HCT116 (cell line): ENCODE measurements at regions not wholly inside any gene's neighbourhood (a gene's known extent, or its start where the extent isn't known, plus 50 kb on each side); places are given as distances from the start of the nearest gene placed in this dataset.

Experiments
- ATAC-seq: fragments of 200-7000 bp; cut with Tn5 transposase; 2 replicates; pipeline ENCODE4 v1.9.1; 2020; ENCODE audit warnings: mild to moderate bottlenecking, moderate library complexity
- BruUV-seq: library from RNA; stranded (reverse); fragments of 400-500 nt; replicated peaks from 2 replicates; lab custom pipeline; 2021; lab: Mats Ljungman, UMichigan
- CTCF ChIA-PET: fragments of 300-600 bp; sonication (Branson Sonifier 250); formaldehyde crosslinking; loops from one replicate; lab custom pipeline; 2021; ENCODE audit warnings: antibody characterized with exemption; lab: Charles Lee
- POLR2A ChIA-PET: fragments of 300-600, 350-600 bp; sonication (Branson Sonifier 250); formaldehyde crosslinking; loops from one replicate; lab custom pipeline; 2021; ENCODE audit warnings: antibody characterized with exemption; lab: Charles Lee
- RAD21 ChIA-PET, 2 experiments: fragments of 300-600 bp; sonication (Branson Sonifier 250); formaldehyde crosslinking; loops; one replicate each; lab custom pipeline; 2023; ENCODE audit warnings: low total read pairs in 2 of 2; ENCODE audit not compliant: uncharacterized antibody in 2 of 2, unreplicated experiment in 2 of 2, low non-redundant PET in 1 of 2; lab: Charles Lee
- DNase-seq: peaks from one replicate; pipeline ENCODE4 v3.0.0-alpha.2; 2010; ENCODE audit warnings: low read depth, low spot score
- H2AFZ ChIP-seq: fragments of 200-600 bp; shearing (Covaris generic), sonication (generic); 2 replicates; pipeline ENCODE4 v1.6.1; 2017; ENCODE audit warnings: low read depth, mixed run types, mixed read lengths, antibody characterized with exemption, low read length; ENCODE audit not compliant: poor library complexity, severe bottlenecking
- H3K27ac ChIP-seq: 2 replicates; pipeline ENCODE4 v1.5.1; 2012; ENCODE audit warnings: low read depth, low read length
- H3K27me3 ChIP-seq: fragments of 200-600 bp; sonication (generic); 2 replicates; pipeline ENCODE4 v1.6.1; 2016; ENCODE audit warnings: mixed run types, low read length, mixed read lengths; ENCODE audit not compliant: insufficient read depth
- H3K36me3 ChIP-seq, 2 experiments: fragments of 200-500 bp in 1 of 2; fragments of 200-600 bp in 1 of 2; sonication (Bioruptor generic) in 1 of 2; sonication (generic) in 1 of 2; 2 replicates each; pipeline versions ENCODE4 v1.5.1 to v1.6.1; 2014 to 2016; ENCODE audit warnings: low read length in 2 of 2, inconsistent platforms in 1 of 2, mixed read lengths in 1 of 2, mixed run types in 1 of 2; ENCODE audit not compliant: insufficient read depth in 2 of 2, control insufficient read depth in 1 of 2
- H3K4me1 ChIP-seq, 2 experiments: fragments of 200-600 bp in 1 of 2; sonication (generic) in 1 of 2; 2 replicates each; pipeline versions ENCODE4 v1.5.1 to v1.6.1; 2012 to 2017; ENCODE audit warnings: low read length in 2 of 2, inconsistent platforms in 1 of 2, mild to moderate bottlenecking in 1 of 2, mixed read lengths in 1 of 2, mixed run types in 1 of 2, moderate library complexity in 1 of 2; ENCODE audit not compliant: insufficient read depth in 2 of 2, control insufficient read depth in 1 of 2
- H3K4me2 ChIP-seq: fragments of 200-600 bp; sonication (generic); 2 replicates; pipeline ENCODE4 v1.6.1; 2017; ENCODE audit warnings: mixed run types, low read length, mixed read lengths
- H3K4me3 ChIP-seq, 2 experiments: fragments of 200-600 bp in 1 of 2; sonication (generic) in 1 of 2; replicated peaks in 1 of 2; 2 replicates each; pipeline ENCODE4 v1.5.1; 2011 to 2016; ENCODE audit warnings: low read length in 2 of 2, control low read depth in 1 of 2, low read depth in 1 of 2, mild to moderate bottlenecking in 1 of 2, mixed read lengths in 1 of 2, mixed run types in 1 of 2
- H3K79me2 ChIP-seq: fragments of 200-600 bp; sonication (generic); 2 replicates; pipeline ENCODE4 v1.6.1; 2017; ENCODE audit warnings: mild to moderate bottlenecking, mixed run types, low read length, moderate library complexity, mixed read lengths; ENCODE audit not compliant: insufficient read depth
- H3K9ac ChIP-seq: fragments of 200-600 bp; sonication (generic); 2 replicates; pipeline ENCODE4 v1.6.1; 2016; ENCODE audit warnings: low read length, mixed read lengths
- H3K9me2 ChIP-seq: fragments of 200-600 bp; sonication (generic), shearing (Covaris generic); 2 replicates; pipeline ENCODE4 v1.6.1; 2017; ENCODE audit warnings: mixed run types, mild to moderate bottlenecking, moderate library complexity; ENCODE audit not compliant: insufficient read depth
- H3K9me3 ChIP-seq, 2 experiments: fragments of 200-500 bp in 1 of 2; fragments of 200-600 bp in 1 of 2; sonication (Bioruptor generic) in 1 of 2; sonication (generic) in 1 of 2; 2 replicates each; pipeline ENCODE4 v1.6.1; 2014 to 2017; ENCODE audit warnings: low read length in 2 of 2, mixed read lengths in 2 of 2, inconsistent platforms in 1 of 2, low read depth in 1 of 2, mild to moderate bottlenecking in 1 of 2, mixed run types in 1 of 2, moderate library complexity in 1 of 2; ENCODE audit not compliant: control insufficient read depth in 1 of 2, insufficient read depth in 1 of 2
- H4K20me1 ChIP-seq: fragments of 200-600 bp; sonication (generic), shearing (Covaris generic); 2 replicates; pipeline ENCODE4 v1.6.1; 2017; ENCODE audit warnings: mixed run types, mild to moderate bottlenecking, moderate library complexity; ENCODE audit not compliant: insufficient read depth
- CBX3 ChIP-seq: IDR thresholded peaks from 2 replicates; pipeline ENCODE4 v1.6.1; 2012; ENCODE audit warnings: low read depth
- EGR1 ChIP-seq: IDR thresholded peaks from 2 replicates; pipeline ENCODE4 v1.6.1; 2012; ENCODE audit warnings: low read depth
- ELF1 ChIP-seq: IDR thresholded peaks from 2 replicates; pipeline ENCODE4 v1.6.1; 2012; ENCODE audit warnings: low read depth, borderline replicate concordance
- EZH2phosphoT487 ChIP-seq: fragments of 200-600 bp; IDR thresholded peaks from 2 replicates; pipeline ENCODE4 v1.6.1; 2018; ENCODE audit warnings: antibody characterized with exemption, borderline replicate concordance
- FOSL1 ChIP-seq: IDR thresholded peaks from 2 replicates; pipeline ENCODE4 v1.6.1; 2012; ENCODE audit warnings: low read depth
- JUND ChIP-seq: IDR thresholded peaks from 2 replicates; pipeline ENCODE4 v1.6.1; 2012
- POLR2A ChIP-seq: IDR thresholded peaks from 2 replicates; pipeline ENCODE4 v1.7.0; 2011; ENCODE audit warnings: borderline replicate concordance; ENCODE audit not compliant: insufficient read depth, insufficient read length; ENCODE audit errors: extremely low read depth
- POLR2AphosphoS5 ChIP-seq: IDR thresholded peaks from 2 replicates; pipeline ENCODE4 v1.6.1; 2011; ENCODE audit warnings: mild to moderate bottlenecking, low read depth, low read length, moderate library complexity
- RAD21 ChIP-seq: IDR thresholded peaks from 2 replicates; pipeline ENCODE4 v1.6.1; 2012; ENCODE audit warnings: low read depth, mild to moderate bottlenecking
- SIN3A ChIP-seq: IDR thresholded peaks from 2 replicates; pipeline ENCODE4 v1.6.1; 2012; ENCODE audit warnings: low read depth
- SP1 ChIP-seq: IDR thresholded peaks from 2 replicates; pipeline ENCODE4 v1.6.1; 2012; ENCODE audit warnings: low read depth
- SRF ChIP-seq: IDR thresholded peaks from 2 replicates; pipeline ENCODE4 v1.6.1; 2012; ENCODE audit warnings: low read depth
- TCF7L2 ChIP-seq: IDR thresholded peaks from 2 replicates; pipeline ENCODE4 v1.7.0; 2011; ENCODE audit warnings: borderline replicate concordance, inconsistent platforms; ENCODE audit not compliant: insufficient read depth, insufficient read length; ENCODE audit errors: extremely low read depth
- ZFX ChIP-seq: fragments of 450-650 bp; IDR thresholded peaks from 2 replicates; pipeline ENCODE4 v1.6.1; 2017
- intact Hi-C: fragments of 100-400 bp; cut with micrococcal nuclease; formaldehyde crosslinking; loops from 2 replicates; pipeline ENCODE4 v1.10.0; 2022
- TF ChIP-seq, protein P1 (sequence below), 3 experiments: fragments of 200-600 bp in 1 of 3; sonication (generic) in 1 of 3; IDR thresholded peaks in 2 of 3; conservative IDR thresholded peaks in 1 of 3; 2 replicates each; pipeline ENCODE4 v1.5.1; 2012 to 2017; ENCODE audit warnings: low read depth in 2 of 3, low read length in 2 of 3, antibody characterized with exemption in 1 of 3, borderline replicate concordance in 1 of 3, control low read depth in 1 of 3, mild to moderate bottlenecking in 1 of 3, mixed read lengths in 1 of 3, mixed run types in 1 of 3, moderate library complexity in 1 of 3; ENCODE audit not compliant: insufficient read depth in 1 of 3
- TF ChIP-seq, protein P2 (sequence below): IDR thresholded peaks from 2 replicates; pipeline ENCODE4 v1.6.1; 2012; ENCODE audit warnings: low read depth
- TF ChIP-seq, protein P3 (sequence below): IDR thresholded peaks from 2 replicates; pipeline ENCODE4 v1.6.1; 2011; ENCODE audit warnings: mild to moderate bottlenecking, low read length, moderate library complexity; ENCODE audit not compliant: insufficient replicate concordance; ENCODE audit errors: extremely low read depth

DNA sequence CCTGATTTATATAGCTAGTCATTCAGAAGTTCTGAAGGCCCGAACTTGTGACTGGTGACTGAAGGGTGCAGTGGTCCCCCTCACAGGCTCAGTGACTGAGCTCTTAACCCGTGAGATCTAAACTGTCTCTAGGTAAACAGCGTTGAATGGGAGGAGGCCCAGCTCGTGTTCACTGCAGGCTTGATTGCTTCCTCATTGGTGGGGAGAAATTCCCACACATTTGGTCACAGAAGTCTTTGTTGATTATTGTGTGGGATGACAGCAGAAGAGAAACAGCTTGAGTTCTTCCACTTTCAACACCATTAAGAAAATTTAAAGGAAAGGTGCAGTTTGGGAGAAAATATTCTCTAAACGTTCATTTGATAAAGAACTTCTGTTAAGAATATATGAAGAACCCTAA is 1178.0 kb downstream of the UQCRFS1 start:
- no peaks in the 10 kb centered on the region for H4K20me1 ChIP-seq
- BruUV-seq, result no TSS peak
- POLR2A ChIA-PET, result no interaction called here
- no peak for DNase-seq
- no peak for TF ChIP-seq RAD21
- TF ChIP-seq ZFX, result no peak
- TF ChIP-seq JUND, result no peak
- TF ChIP-seq POLR2AphosphoS5, result no peak
- TF ChIP-seq, protein P1, sequence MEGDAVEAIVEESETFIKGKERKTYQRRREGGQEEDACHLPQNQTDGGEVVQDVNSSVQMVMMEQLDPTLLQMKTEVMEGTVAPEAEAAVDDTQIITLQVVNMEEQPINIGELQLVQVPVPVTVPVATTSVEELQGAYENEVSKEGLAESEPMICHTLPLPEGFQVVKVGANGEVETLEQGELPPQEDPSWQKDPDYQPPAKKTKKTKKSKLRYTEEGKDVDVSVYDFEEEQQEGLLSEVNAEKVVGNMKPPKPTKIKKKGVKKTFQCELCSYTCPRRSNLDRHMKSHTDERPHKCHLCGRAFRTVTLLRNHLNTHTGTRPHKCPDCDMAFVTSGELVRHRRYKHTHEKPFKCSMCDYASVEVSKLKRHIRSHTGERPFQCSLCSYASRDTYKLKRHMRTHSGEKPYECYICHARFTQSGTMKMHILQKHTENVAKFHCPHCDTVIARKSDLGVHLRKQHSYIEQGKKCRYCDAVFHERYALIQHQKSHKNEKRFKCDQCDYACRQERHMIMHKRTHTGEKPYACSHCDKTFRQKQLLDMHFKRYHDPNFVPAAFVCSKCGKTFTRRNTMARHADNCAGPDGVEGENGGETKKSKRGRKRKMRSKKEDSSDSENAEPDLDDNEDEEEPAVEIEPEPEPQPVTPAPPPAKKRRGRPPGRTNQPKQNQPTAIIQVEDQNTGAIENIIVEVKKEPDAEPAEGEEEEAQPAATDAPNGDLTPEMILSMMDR (IDR thresholded peaks at IDR 0.05 in 2 of 3, conservative IDR thresholded peaks at IDR 0.05 in 1 of 3; ENCODE audit: borderline replicate concordance in 1 of 3, insufficient read depth in 1 of 3, low read depth in 2 of 3, low read length in 2 of 3), result no peak
- TF ChIP-seq TCF7L2, result no peak
- TF ChIP-seq, protein P2, sequence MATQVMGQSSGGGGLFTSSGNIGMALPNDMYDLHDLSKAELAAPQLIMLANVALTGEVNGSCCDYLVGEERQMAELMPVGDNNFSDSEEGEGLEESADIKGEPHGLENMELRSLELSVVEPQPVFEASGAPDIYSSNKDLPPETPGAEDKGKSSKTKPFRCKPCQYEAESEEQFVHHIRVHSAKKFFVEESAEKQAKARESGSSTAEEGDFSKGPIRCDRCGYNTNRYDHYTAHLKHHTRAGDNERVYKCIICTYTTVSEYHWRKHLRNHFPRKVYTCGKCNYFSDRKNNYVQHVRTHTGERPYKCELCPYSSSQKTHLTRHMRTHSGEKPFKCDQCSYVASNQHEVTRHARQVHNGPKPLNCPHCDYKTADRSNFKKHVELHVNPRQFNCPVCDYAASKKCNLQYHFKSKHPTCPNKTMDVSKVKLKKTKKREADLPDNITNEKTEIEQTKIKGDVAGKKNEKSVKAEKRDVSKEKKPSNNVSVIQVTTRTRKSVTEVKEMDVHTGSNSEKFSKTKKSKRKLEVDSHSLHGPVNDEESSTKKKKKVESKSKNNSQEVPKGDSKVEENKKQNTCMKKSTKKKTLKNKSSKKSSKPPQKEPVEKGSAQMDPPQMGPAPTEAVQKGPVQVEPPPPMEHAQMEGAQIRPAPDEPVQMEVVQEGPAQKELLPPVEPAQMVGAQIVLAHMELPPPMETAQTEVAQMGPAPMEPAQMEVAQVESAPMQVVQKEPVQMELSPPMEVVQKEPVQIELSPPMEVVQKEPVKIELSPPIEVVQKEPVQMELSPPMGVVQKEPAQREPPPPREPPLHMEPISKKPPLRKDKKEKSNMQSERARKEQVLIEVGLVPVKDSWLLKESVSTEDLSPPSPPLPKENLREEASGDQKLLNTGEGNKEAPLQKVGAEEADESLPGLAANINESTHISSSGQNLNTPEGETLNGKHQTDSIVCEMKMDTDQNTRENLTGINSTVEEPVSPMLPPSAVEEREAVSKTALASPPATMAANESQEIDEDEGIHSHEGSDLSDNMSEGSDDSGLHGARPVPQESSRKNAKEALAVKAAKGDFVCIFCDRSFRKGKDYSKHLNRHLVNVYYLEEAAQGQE, result no peak
- no peak for TF ChIP-seq EZH2phosphoT487
- TF ChIP-seq, protein P3, sequence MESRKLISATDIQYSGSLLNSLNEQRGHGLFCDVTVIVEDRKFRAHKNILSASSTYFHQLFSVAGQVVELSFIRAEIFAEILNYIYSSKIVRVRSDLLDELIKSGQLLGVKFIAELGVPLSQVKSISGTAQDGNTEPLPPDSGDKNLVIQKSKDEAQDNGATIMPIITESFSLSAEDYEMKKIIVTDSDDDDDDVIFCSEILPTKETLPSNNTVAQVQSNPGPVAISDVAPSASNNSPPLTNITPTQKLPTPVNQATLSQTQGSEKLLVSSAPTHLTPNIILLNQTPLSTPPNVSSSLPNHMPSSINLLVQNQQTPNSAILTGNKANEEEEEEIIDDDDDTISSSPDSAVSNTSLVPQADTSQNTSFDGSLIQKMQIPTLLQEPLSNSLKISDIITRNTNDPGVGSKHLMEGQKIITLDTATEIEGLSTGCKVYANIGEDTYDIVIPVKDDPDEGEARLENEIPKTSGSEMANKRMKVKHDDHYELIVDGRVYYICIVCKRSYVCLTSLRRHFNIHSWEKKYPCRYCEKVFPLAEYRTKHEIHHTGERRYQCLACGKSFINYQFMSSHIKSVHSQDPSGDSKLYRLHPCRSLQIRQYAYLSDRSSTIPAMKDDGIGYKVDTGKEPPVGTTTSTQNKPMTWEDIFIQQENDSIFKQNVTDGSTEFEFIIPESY, result no peak
- no peak for TF ChIP-seq CBX3
- no peak for TF ChIP-seq SP1
- no peak for TF ChIP-seq ELF1
- TF ChIP-seq EGR1, result no peak
- no peak for TF ChIP-seq FOSL1
- TF ChIP-seq SIN3A, result no peak
- no peak for TF ChIP-seq POLR2A
- no peak for TF ChIP-seq SRF
- TF ChIP-seq, all 23 proteins: peak for 0
- CTCF ChIA-PET, result no interaction called here
- no peak overlapping the region for H3K9ac ChIP-seq
- no peak for ATAC-seq
- no peaks in the 10 kb centered on the region for H3K9me2 ChIP-seq
- H3K79me2 ChIP-seq, result no peaks in the 10 kb centered on the region
- peaks cover 14 to 21% of the 10 kb centered on the region in 2 experiments; a peak in 2 of 4 replicates for H3K9me3 ChIP-seq
- no peak overlapping the region for H3K4me2 ChIP-seq
- no peaks in the 10 kb centered on the region for H3K4me1 ChIP-seq
- intact Hi-C loops, result no loop called here
- H3K4me3 ChIP-seq, result no peak overlapping the region
- RAD21 ChIA-PET, result no interaction called here
- no peak overlapping the region for H3K27ac ChIP-seq
- no peaks in the 10 kb centered on the region for H3K36me3 ChIP-seq
- no peak overlapping the region for H2AFZ ChIP-seq
- H3K27me3 ChIP-seq, result no peaks in the 10 kb centered on the region
